Left ventricle myocardium inferior (tissue), 1 donor: ENCODE measurements at regions not wholly inside any gene's neighbourhood (a gene's known extent, or its start where the extent isn't known, plus 50 kb on each side); places are given as distances from the start of the nearest gene placed in this dataset.

Source experiments
- DNase-seq: peaks from one replicate; pipeline ENCODE4 v3.0.0-alpha.2; 2020
- H3K27ac ChIP-seq: fragments of 200-600 bp; replicated peaks from 2 replicates; pipeline ENCODE4 v1.8.0; 2021
- H3K27me3 ChIP-seq: fragments of 200-600 bp; 2 replicates; pipeline ENCODE4 v1.8.0; 2021; ENCODE audit warnings: low read depth
- H3K36me3 ChIP-seq: fragments of 200-600 bp; 2 replicates; pipeline ENCODE4 v1.8.0; 2021
- H3K4me1 ChIP-seq: fragments of 200-600 bp; 2 replicates; pipeline ENCODE4 v1.8.0; 2021
- H3K4me3 ChIP-seq: fragments of 200-600 bp; 2 replicates; pipeline ENCODE4 v1.8.0; 2021; ENCODE audit warnings: mild to moderate bottlenecking, moderate library complexity
- H3K9me3 ChIP-seq: fragments of 200-600 bp; replicated peaks from 2 replicates; pipeline ENCODE4 v1.8.0; 2021
- CTCF ChIP-seq: fragments of 200-600 bp; IDR thresholded peaks from 2 replicates; pipeline ENCODE4 v1.8.0; 2021; ENCODE audit warnings: antibody characterized with exemption, mild to moderate bottlenecking, borderline replicate concordance
- intact Hi-C: fragments of 100-400 bp; cut with micrococcal nuclease; formaldehyde crosslinking; loops from one replicate; pipeline ENCODE4 v1.11.0; 2022
- donor health status: DM: no; HTN: yes; CAD: no; lungs with severe emphysema.

GRCh38 chr3:25037049-25037547 is 391.0 kb upstream of the RARB start:
- Histone ChIP-seq H3K36me3 (no peaks in the 10 kb centered on the region), H3K27me3 (no peaks in the 10 kb centered on the region), H3K27ac (peak overlapping the region; percentile 32), H3K4me3 (no peak overlapping the region), H3K9me3 (no peaks in the 10 kb centered on the region), H3K4me1 (peaks cover 29% of the 10 kb centered on the region)
- no peak for TF ChIP-seq CTCF
- intact Hi-C loops = no loop called here
- no peak for DNase-seq

- Histone ChIP-seq H3K4me3 (no peak overlapping the region), H3K9me3 (no peaks in the 10 kb centered on the region), H3K36me3 (no peaks in the 10 kb centered on the region), H3K27me3 (no peaks in the 10 kb centered on the region), H3K4me1 (peaks cover 40% of the 10 kb centered on the region), H3K27ac (no peak overlapping the region)
- no peak for DNase-seq
- TF ChIP-seq CTCF = no peak
- intact Hi-C loops = no loop called here
Measured at GRCh38 chr3:25038271-25038670, 389.8 kb upstream of the RARB start.

DNA sequence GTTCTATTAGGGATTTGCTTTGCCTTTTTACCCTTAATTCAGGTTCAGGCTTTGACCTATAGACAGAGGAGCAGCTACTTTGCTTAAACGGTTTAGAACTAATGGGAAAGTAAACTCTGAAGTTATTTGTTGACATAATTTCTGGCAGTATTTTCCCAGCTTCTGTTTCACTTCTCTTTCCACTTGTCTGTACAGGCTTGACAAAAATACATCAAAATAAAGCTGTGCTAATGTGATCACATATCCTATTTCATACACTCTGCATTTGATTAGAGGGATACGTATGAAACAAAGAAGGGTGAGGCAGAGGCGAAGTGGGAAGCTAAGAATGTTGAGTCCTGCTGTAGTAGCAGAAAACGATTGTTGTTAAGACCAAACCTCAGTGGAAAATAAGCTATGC is 389.1 kb upstream of the RARB start:
- Histone ChIP-seq H3K4me3 (no peak overlapping the region), H3K36me3 (no peaks in the 10 kb centered on the region), H3K9me3 (no peaks in the 10 kb centered on the region), H3K27me3 (no peaks in the 10 kb centered on the region), H3K27ac (no peak overlapping the region), H3K4me1 (peaks cover 47% of the 10 kb centered on the region)
- intact Hi-C loops = no loop called here
- DNase-seq = no peak
- TF ChIP-seq CTCF = no peak

DNA sequence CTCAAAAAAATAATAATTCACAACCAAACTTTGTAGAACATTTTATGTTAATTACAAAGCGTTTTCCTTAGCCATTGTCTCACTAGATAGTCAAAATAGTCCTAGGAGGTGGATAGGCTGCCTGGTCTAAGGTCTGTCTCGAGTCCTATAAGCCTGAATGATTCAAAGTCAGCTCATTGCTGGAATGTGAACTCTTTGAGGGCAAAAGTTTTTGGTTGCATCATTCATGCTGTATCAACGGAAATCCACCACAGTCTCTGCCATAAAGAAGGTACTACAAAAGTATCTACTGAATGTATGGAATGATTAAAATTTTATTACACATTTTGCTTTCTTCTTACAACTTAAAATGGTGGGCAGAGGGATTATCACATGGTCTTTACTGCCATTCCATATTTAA is 387.3 kb upstream of the RARB start:
- Histone ChIP-seq H3K27me3 (no peaks in the 10 kb centered on the region), H3K27ac (no peak overlapping the region), H3K36me3 (no peaks in the 10 kb centered on the region), H3K4me3 (no peak overlapping the region), H3K4me1 (peaks cover 65% of the 10 kb centered on the region), H3K9me3 (no peaks in the 10 kb centered on the region)
- intact Hi-C loops = no loop called here
- no peak for DNase-seq
- TF ChIP-seq CTCF = no peak

- H3K4me3 ChIP-seq = no peak overlapping the region
- no peaks in the 10 kb centered on the region for H3K27me3 ChIP-seq
- H3K4me1 ChIP-seq = peaks cover 71% of the 10 kb centered on the region
- TF ChIP-seq CTCF = no peak
- intact Hi-C loops = no loop called here
- peak overlapping the region; percentile 58 for H3K27ac ChIP-seq
- H3K36me3 ChIP-seq = no peaks in the 10 kb centered on the region
- no peak for DNase-seq
- no peaks in the 10 kb centered on the region for H3K9me3 ChIP-seq
Measured at GRCh38 chr3:25041871-25042584, 386.0 kb upstream of the RARB start.
